Calu3 (cell line): ENCODE measurements at regions not wholly inside any gene's neighbourhood (a gene's known extent, or its start where the extent isn't known, plus 50 kb on each side); places are given as distances from the start of the nearest gene placed in this dataset.

ENCODE experiments used
- BruUV-seq: library from RNA; stranded (reverse); fragments of 400-500 nt; replicated peaks from 2 replicates; lab custom pipeline; 2021; lab: Mats Ljungman, UMichigan
- CTCF ChIA-PET: fragments of 300-600 bp; sonication (Branson Sonifier 250); formaldehyde crosslinking; loops from one replicate; lab custom pipeline; 2022; ENCODE audit warnings: antibody characterized with exemption; lab: Charles Lee
- DNase-seq: peaks from one replicate; pipeline ENCODE4 v3.0.0; 2022
- H3K27ac Mint-ChIP-seq: one replicate; pipeline ENCODE4 v1.8.0; 2022; ENCODE audit warnings: mixed read lengths; ENCODE audit not compliant: unreplicated experiment
- H3K27me3 Mint-ChIP-seq: one replicate; pipeline ENCODE4 v1.8.0; 2022; ENCODE audit warnings: mixed read lengths; ENCODE audit not compliant: unreplicated experiment
- H3K36me3 Mint-ChIP-seq: one replicate; pipeline ENCODE4 v1.8.0; 2022; ENCODE audit warnings: mild to moderate bottlenecking, moderate library complexity, mixed read lengths; ENCODE audit not compliant: insufficient read depth, unreplicated experiment
- H3K4me1 Mint-ChIP-seq: one replicate; pipeline ENCODE4 v1.8.0; 2022; ENCODE audit warnings: mild to moderate bottlenecking, low read depth, mixed read lengths; ENCODE audit not compliant: unreplicated experiment
- H3K4me3 Mint-ChIP-seq: one replicate; pipeline ENCODE4 v1.8.0; 2022; ENCODE audit warnings: mild to moderate bottlenecking, low read depth, moderate library complexity, mixed read lengths; ENCODE audit not compliant: unreplicated experiment
- H3K9me3 Mint-ChIP-seq: one replicate; pipeline ENCODE4 v1.8.0; 2022; ENCODE audit warnings: low read depth, mixed read lengths; ENCODE audit not compliant: unreplicated experiment
- CTCF ChIP-seq: fragments of 200-600 bp; IDR thresholded peaks from one replicate; pipeline ENCODE4 v1.8.0; 2022; ENCODE audit warnings: antibody characterized with exemption; ENCODE audit not compliant: unreplicated experiment
- intact Hi-C: fragments of 100-400 bp; cut with micrococcal nuclease; formaldehyde crosslinking; loops from one replicate; pipeline ENCODE4 v1.10.0; 2022; ENCODE audit not compliant: unreplicated experiment

GRCh38 chr3:166080096-166080495 is 242.9 kb upstream of the BCHE start:
- no peaks in the 10 kb centered on the region for H3K9me3 Mint-ChIP-seq
- no TSS peak for BruUV-seq
- CTCF ChIA-PET, result no interaction called here
- TF ChIP-seq CTCF, result no peak
- H3K36me3 Mint-ChIP-seq, result no peaks in the 10 kb centered on the region
- no peaks in the 10 kb centered on the region for H3K4me1 Mint-ChIP-seq
- DNase-seq, result no peak
- no peaks in the 10 kb centered on the region for H3K27me3 Mint-ChIP-seq
- H3K27ac Mint-ChIP-seq, result no peak overlapping the region
- H3K4me3 Mint-ChIP-seq, result no peak overlapping the region
- intact Hi-C loops, result no loop called here

GRCh38 chr3:166071831-166072230 is 234.6 kb upstream of the BCHE start:
- Mint-ChIP-seq H3K4me1 (no peaks in the 10 kb centered on the region), H3K36me3 (no peaks in the 10 kb centered on the region), H3K27ac (no peak overlapping the region), H3K27me3 (no peaks in the 10 kb centered on the region), H3K4me3 (no peak overlapping the region), H3K9me3 (no peaks in the 10 kb centered on the region)
- CTCF ChIA-PET, result no interaction called here
- intact Hi-C loops, result no loop called here
- no TSS peak for BruUV-seq
- no peak for TF ChIP-seq CTCF
- DNase-seq, result no peak

GRCh38 chr3:166064476-166064875 is 227.3 kb upstream of the BCHE start:
- TF ChIP-seq CTCF, result no peak
- Mint-ChIP-seq H3K36me3 (no peaks in the 10 kb centered on the region), H3K27ac (no peak overlapping the region), H3K9me3 (no peaks in the 10 kb centered on the region), H3K27me3 (no peaks in the 10 kb centered on the region), H3K4me3 (no peak overlapping the region), H3K4me1 (no peaks in the 10 kb centered on the region)
- no TSS peak for BruUV-seq
- DNase-seq, result no peak
- intact Hi-C loops, result no loop called here
- CTCF ChIA-PET, result no interaction called here

- Mint-ChIP-seq H3K36me3 (no peaks in the 10 kb centered on the region), H3K27me3 (no peaks in the 10 kb centered on the region), H3K4me3 (no peak overlapping the region), H3K27ac (no peak overlapping the region), H3K9me3 (no peaks in the 10 kb centered on the region), H3K4me1 (no peaks in the 10 kb centered on the region)
- no TSS peak for BruUV-seq
- intact Hi-C loops, result no loop called here
- no peak for TF ChIP-seq CTCF
- CTCF ChIA-PET, result interaction anchor here (0.5 kb wide), 1 partner anchor 77 kb away, joined by 3 read pairs; no protein-coding TSS in a partner anchor
- no peak for DNase-seq
Measured at GRCh38 chr3:166060789-166061479, 223.7 kb upstream of the BCHE start.
